Activated T-helper 2 cell treated with anti-CD3 and anti-CD28 coated beads, Interferon-gamma antibody, Interleukin-2, Interleukin-4, amounts not matched to agents 10 μg/mL and 5 μg/mL and 100 μg/mL, durations not matched to agents 14 hours and 24 hours and 36 hours (primary cell): ENCODE measurements at regions not wholly inside any gene's neighbourhood (a gene's known extent, or its start where the extent isn't known, plus 50 kb on each side); places are given as distances from the start of the nearest gene placed in this dataset.

Experiments used
- DNase-seq: peaks from one replicate; pipeline ENCODE4 v3.0.0; 2021; ENCODE audit warnings: low spot score
- H3K27ac Mint-ChIP-seq: one replicate; pipeline ENCODE4 v1.8.0; 2021; ENCODE audit warnings: mixed read lengths
- H3K27me3 Mint-ChIP-seq: one replicate; pipeline ENCODE4 v1.8.0; 2021; ENCODE audit warnings: low read depth, mixed read lengths
- H3K36me3 Mint-ChIP-seq: one replicate; pipeline ENCODE4 v1.8.0; 2021; ENCODE audit warnings: low read depth, mixed read lengths
- H3K4me1 Mint-ChIP-seq: one replicate; pipeline ENCODE4 v1.8.0; 2021; ENCODE audit warnings: low read depth, mixed read lengths
- H3K4me3 Mint-ChIP-seq: one replicate; pipeline ENCODE4 v1.8.0; 2021; ENCODE audit warnings: low read depth, mild to moderate bottlenecking, moderate library complexity, mixed read lengths
- H3K9me3 Mint-ChIP-seq: one replicate; pipeline ENCODE4 v1.8.0; 2021; ENCODE audit warnings: mixed read lengths
- intact Hi-C: fragments of 100-400 bp; cut with micrococcal nuclease; formaldehyde crosslinking; loops from one replicate; pipeline ENCODE4 v1.15.1; 2023

GRCh38 chr2:220051716-220052115 lies 424.3 kb downstream of the SLC4A3 start:
- H3K27me3 Mint-ChIP-seq, result no peaks in the 10 kb centered on the region
- peaks cover 3% of the 10 kb centered on the region for H3K9me3 Mint-ChIP-seq
- H3K36me3 Mint-ChIP-seq, result no peaks in the 10 kb centered on the region
- intact Hi-C loops, result no loop called here
- H3K27ac Mint-ChIP-seq, result no peak overlapping the region
- no peak for DNase-seq
- H3K4me3 Mint-ChIP-seq, result no peak overlapping the region
- no peaks in the 10 kb centered on the region for H3K4me1 Mint-ChIP-seq

- Mint-ChIP-seq H3K4me3 (no peak overlapping the region), H3K9me3 (peaks cover 3% of the 10 kb centered on the region), H3K27ac (no peak overlapping the region), H3K36me3 (no peaks in the 10 kb centered on the region), H3K4me1 (no peaks in the 10 kb centered on the region), H3K27me3 (no peaks in the 10 kb centered on the region)
- intact Hi-C loops, result no loop called here
- no peak for DNase-seq
Observed at GRCh38 chr2:220053919-220054318, 426.5 kb downstream of the SLC4A3 start.

GRCh38 chr2:220057391-220057790 lies 430.0 kb downstream of the SLC4A3 start:
- no peak overlapping the region for H3K4me3 Mint-ChIP-seq
- intact Hi-C loops, result no loop called here
- DNase-seq, result no peak
- H3K27me3 Mint-ChIP-seq, result no peaks in the 10 kb centered on the region
- H3K36me3 Mint-ChIP-seq, result no peaks in the 10 kb centered on the region
- H3K9me3 Mint-ChIP-seq, result peaks cover 3% of the 10 kb centered on the region
- H3K27ac Mint-ChIP-seq, result no peak overlapping the region
- H3K4me1 Mint-ChIP-seq, result no peaks in the 10 kb centered on the region

GRCh38 chr2:220057916-220058315 lies 430.5 kb downstream of the SLC4A3 start:
- Mint-ChIP-seq H3K4me3 (no peak overlapping the region), H3K9me3 (peaks cover 3% of the 10 kb centered on the region), H3K27me3 (no peaks in the 10 kb centered on the region), H3K27ac (no peak overlapping the region), H3K36me3 (no peaks in the 10 kb centered on the region), H3K4me1 (no peaks in the 10 kb centered on the region)
- intact Hi-C loops, result no loop called here
- DNase-seq, result no peak

GRCh38 chr2:220064111-220065030 lies 436.9 kb downstream of the SLC4A3 start:
- Mint-ChIP-seq H3K27me3 (no peaks in the 10 kb centered on the region), H3K36me3 (no peaks in the 10 kb centered on the region), H3K9me3 (no peaks in the 10 kb centered on the region), H3K27ac (no peak overlapping the region), H3K4me3 (no peak overlapping the region), H3K4me1 (no peaks in the 10 kb centered on the region)
- no peak for DNase-seq
- intact Hi-C loops, result no loop called here

- no peak overlapping the region for H3K27ac Mint-ChIP-seq
- H3K4me1 Mint-ChIP-seq, result no peaks in the 10 kb centered on the region
- H3K27me3 Mint-ChIP-seq, result no peaks in the 10 kb centered on the region
- DNase-seq, result no peak
- no peaks in the 10 kb centered on the region for H3K9me3 Mint-ChIP-seq
- H3K4me3 Mint-ChIP-seq, result no peak overlapping the region
- H3K36me3 Mint-ChIP-seq, result no peaks in the 10 kb centered on the region
- intact Hi-C loops, result no loop called here
Observed at GRCh38 chr2:220065581-220065980, 438.2 kb downstream of the SLC4A3 start.

GRCh38 chr2:220068846-220069245 lies 441.4 kb downstream of the SLC4A3 start:
- no peaks in the 10 kb centered on the region for H3K9me3 Mint-ChIP-seq
- intact Hi-C loops, result no loop called here
- no peaks in the 10 kb centered on the region for H3K27me3 Mint-ChIP-seq
- DNase-seq, result no peak
- H3K4me1 Mint-ChIP-seq, result no peaks in the 10 kb centered on the region
- H3K27ac Mint-ChIP-seq, result no peak overlapping the region
- no peaks in the 10 kb centered on the region for H3K36me3 Mint-ChIP-seq
- no peak overlapping the region for H3K4me3 Mint-ChIP-seq

- no peak for DNase-seq
- intact Hi-C loops, result no loop called here
- Mint-ChIP-seq H3K4me1 (no peaks in the 10 kb centered on the region), H3K36me3 (no peaks in the 10 kb centered on the region), H3K9me3 (no peaks in the 10 kb centered on the region), H3K27me3 (no peaks in the 10 kb centered on the region), H3K4me3 (no peak overlapping the region), H3K27ac (no peak overlapping the region)
Observed at GRCh38 chr2:220070349-220070748, 442.9 kb downstream of the SLC4A3 start.

- intact Hi-C loops, result no loop called here
- Mint-ChIP-seq H3K27me3 (no peaks in the 10 kb centered on the region), H3K36me3 (no peaks in the 10 kb centered on the region), H3K4me3 (no peak overlapping the region), H3K4me1 (no peaks in the 10 kb centered on the region), H3K9me3 (no peaks in the 10 kb centered on the region), H3K27ac (no peak overlapping the region)
- no peak for DNase-seq
Observed at GRCh38 chr2:220071696-220072095, 444.3 kb downstream of the SLC4A3 start.

- H3K27ac Mint-ChIP-seq, result no peak overlapping the region
- DNase-seq, result no peak
- H3K9me3 Mint-ChIP-seq, result no peaks in the 10 kb centered on the region
- no peak overlapping the region for H3K4me3 Mint-ChIP-seq
- no peaks in the 10 kb centered on the region for H3K4me1 Mint-ChIP-seq
- intact Hi-C loops, result no loop called here
- no peaks in the 10 kb centered on the region for H3K36me3 Mint-ChIP-seq
- no peaks in the 10 kb centered on the region for H3K27me3 Mint-ChIP-seq
Observed at GRCh38 chr2:220072669-220073220, 445.3 kb downstream of the SLC4A3 start.

GRCh38 chr2:220075835-220076234 lies 448.4 kb downstream of the SLC4A3 start:
- Mint-ChIP-seq H3K4me3 (no peak overlapping the region), H3K27ac (no peak overlapping the region), H3K4me1 (no peaks in the 10 kb centered on the region), H3K36me3 (no peaks in the 10 kb centered on the region), H3K9me3 (no peaks in the 10 kb centered on the region), H3K27me3 (no peaks in the 10 kb centered on the region)
- DNase-seq, result no peak
- intact Hi-C loops, result no loop called here

GRCh38 chr2:220076734-220077133 lies 449.3 kb downstream of the SLC4A3 start:
- Mint-ChIP-seq H3K36me3 (no peaks in the 10 kb centered on the region), H3K27ac (no peak overlapping the region), H3K4me1 (no peaks in the 10 kb centered on the region), H3K9me3 (no peaks in the 10 kb centered on the region), H3K27me3 (no peaks in the 10 kb centered on the region), H3K4me3 (no peak overlapping the region)
- intact Hi-C loops, result no loop called here
- DNase-seq, result no peak

GRCh38 chr2:220077488-220077887 lies 450.1 kb downstream of the SLC4A3 start:
- no peaks in the 10 kb centered on the region for H3K27me3 Mint-ChIP-seq
- intact Hi-C loops, result no loop called here
- no peak overlapping the region for H3K4me3 Mint-ChIP-seq
- no peaks in the 10 kb centered on the region for H3K9me3 Mint-ChIP-seq
- no peaks in the 10 kb centered on the region for H3K4me1 Mint-ChIP-seq
- no peaks in the 10 kb centered on the region for H3K36me3 Mint-ChIP-seq
- no peak overlapping the region for H3K27ac Mint-ChIP-seq
- no peak for DNase-seq
